GM18517 (cell line): ENCODE measurements at regions not wholly inside any gene's neighbourhood (a gene's known extent, or its start where the extent isn't known, plus 50 kb on each side); places are given as distances from the start of the nearest gene placed in this dataset.
"Not testable (repeated sequence)": the region's sequence is repeated elsewhere in the genome, so short reads cannot be mapped to it uniquely, and the experiment has no call there.

ENCODE experiments used
- ATAC-seq: cut with Tn5 transposase; IDR thresholded peaks from one replicate; pipeline ENCODE4 v1.9.1; 2021; ENCODE audit warnings: mild to moderate bottlenecking, moderate library complexity; ENCODE audit not compliant: unreplicated experiment

- ATAC-seq, result no peak
Observed at GRCh38 chr5:35561396-35561795, 56.3 kb upstream of the SPEF2 start.

- ATAC-seq, result no peak
Observed at GRCh38 chr5:35557748-35558147, 59.9 kb upstream of the SPEF2 start.

- ATAC-seq, result no peak
Observed at GRCh38 chr5:35557199-35557598, 60.5 kb upstream of the SPEF2 start.

GRCh38 chr5:35554016-35554415 lies 63.6 kb upstream of the SPEF2 start:
- ATAC-seq, result no peak

DNA sequence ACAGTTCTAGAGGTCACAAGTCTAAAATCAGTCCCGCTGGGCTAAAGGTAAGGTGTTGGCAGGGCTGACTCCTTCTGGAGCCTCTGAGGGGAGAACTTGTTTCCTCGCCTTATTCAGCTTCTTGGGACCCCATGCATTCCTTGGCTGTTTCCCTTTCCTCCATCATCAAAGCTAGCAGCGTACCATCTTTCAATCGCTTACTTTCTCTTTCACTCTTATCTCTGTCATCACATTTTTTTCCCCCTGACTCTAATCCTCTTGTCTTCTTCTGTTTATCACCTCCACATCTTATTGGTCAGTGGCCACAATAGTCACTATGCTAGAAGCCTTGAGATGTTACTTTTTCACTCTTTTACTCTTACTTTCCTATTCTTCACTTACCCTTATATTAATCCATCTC lies 72.5 kb upstream of the SPEF2 start:
- no peak for ATAC-seq

- no peak for ATAC-seq
Observed at GRCh38 chr5:35543408-35543807, 74.3 kb upstream of the SPEF2 start.

GRCh38 chr5:35540002-35540401 lies 77.7 kb upstream of the SPEF2 start:
- ATAC-seq, result no peak

DNA sequence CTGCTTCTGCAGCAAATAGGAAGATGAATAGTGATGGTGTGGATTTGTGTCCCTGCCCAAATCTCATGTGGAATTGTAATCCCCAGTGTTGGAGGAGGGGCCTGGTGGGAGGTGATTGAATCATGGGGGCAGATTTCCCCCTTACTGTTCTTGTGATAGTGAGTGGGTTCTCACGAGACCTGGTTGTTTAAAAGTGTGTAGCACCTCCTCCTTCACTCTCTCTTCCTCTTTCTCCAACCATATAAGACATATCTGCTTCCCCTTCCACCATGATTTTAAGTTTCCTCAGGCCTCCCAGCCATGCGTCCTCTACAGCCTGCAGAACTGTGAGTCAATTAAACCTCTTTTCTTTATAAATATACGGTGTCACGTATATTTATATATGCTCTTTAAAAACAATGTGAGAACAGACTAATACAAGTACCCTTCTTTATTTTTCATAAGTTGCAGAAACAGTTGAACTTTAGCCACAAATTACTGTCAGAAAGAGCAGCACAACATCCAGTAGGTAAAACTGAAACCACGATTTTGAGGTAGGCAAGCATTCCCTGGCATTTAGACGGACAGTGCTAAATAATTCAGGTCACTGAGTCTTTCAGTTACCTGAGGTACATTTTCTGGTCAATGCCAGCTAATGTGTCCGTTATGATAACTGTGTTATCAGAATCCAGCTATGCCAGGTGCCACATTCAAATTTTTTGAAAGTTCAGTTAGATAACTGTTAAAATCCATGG lies 79.3 kb upstream of the SPEF2 start:
- no peak for ATAC-seq

DNA sequence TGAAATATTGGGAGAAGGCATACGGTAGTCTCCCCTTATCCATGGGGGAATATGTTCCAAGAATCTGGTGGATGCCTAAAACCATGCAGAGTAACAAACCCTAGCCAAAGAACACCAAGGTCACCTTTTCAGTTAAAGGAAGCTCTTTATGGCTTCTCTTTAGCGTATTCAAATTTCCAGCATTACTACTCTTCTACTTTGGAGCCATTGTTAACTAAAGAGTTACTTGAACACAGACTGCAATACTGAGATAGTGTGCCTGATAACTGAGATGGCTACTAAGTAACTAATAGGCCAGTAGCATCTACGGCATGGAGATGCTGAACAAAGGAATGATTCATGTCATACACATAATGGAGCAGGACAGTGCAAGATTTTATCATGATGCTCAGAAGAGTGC lies 84.5 kb upstream of the SPEF2 start:
- ATAC-seq, result no peak

GRCh38 chr5:35531553-35531952 lies 86.1 kb upstream of the SPEF2 start:
- not testable (repeated sequence) for ATAC-seq

DNA sequence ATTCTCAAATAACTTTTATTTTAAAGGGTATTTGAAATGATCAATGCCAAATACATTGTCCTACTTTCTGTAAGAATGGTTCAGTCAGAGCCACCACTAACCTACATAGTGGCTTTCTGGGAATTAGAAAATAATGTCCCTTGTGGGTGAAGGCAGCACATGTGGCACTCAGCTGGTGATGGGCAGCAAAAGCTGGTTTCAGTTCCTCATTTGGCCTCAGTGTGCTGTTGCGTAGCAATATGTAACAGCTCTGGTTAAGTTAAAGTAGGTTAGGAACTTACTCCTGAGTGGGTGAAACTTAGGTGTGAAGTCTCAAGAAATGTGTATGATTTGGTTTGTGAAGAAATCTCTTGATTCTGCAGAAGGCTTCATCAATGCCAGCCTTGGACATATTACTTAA lies 99.6 kb upstream of the SPEF2 start:
- peak; percentile 100 for ATAC-seq

- no peak for ATAC-seq
Observed at GRCh38 chr5:35516271-35516670, 101.4 kb upstream of the SPEF2 start.

GRCh38 chr5:35513612-35514011 lies 104.1 kb upstream of the SPEF2 start:
- ATAC-seq, result no peak

GRCh38 chr5:35502206-35502605 lies 115.5 kb upstream of the SPEF2 start:
- ATAC-seq, result no peak

DNA sequence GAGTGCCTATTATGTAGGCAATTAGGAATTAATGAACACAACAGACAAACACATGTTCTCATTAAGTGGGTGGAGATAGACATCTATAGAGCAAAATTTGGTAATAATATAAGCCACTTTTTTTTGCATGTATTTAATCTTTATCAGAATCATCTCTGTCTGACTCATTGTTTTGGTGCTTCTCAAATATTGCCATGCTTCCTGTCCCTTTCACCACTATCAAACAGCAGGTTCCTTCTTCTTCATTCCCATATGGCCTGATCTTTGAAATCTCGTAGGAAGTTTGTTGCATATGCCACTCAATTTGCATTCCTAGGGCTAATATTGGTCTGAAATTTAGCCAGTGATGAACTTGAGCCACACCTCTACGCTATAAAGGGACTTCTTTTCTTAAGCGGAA lies 128.9 kb upstream of the SPEF2 start:
- no peak for ATAC-seq

- no peak for ATAC-seq
Observed at GRCh38 chr5:35488055-35488454, 129.6 kb upstream of the SPEF2 start.

DNA sequence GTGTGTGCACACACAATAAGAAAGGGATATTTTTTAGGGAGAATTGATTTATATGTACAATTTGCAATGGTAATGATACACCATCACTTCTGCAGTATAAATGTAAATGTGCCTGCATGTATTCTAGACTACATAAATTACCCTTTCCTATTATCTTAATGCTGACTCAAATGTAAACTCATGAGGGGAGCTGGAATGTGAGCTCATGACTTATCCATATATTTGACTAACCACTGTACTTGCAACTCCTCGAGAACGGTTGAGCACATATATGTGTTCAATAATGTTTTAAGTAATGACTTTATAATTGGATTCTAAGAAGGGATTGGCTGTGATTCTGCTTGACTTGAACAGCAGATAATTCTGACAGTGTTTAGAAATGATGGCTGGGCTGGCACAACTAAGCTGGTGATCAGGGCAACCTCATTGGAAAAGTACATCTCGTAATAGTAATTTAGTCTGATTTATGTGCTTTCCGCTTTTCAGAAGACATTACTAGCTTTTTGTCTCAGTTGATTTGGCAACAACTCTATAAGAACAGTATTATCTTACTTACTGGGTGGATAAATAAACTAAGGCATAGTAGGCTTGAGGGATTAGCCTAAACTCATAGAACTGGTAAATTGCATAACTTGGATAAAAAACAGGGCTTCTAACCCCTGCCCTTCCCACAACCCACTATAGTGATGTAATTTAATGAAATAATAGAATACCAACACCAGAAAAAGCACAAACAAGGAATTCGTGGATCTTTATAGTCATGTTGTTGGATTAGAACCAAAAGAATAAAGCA lies 130.2 kb upstream of the SPEF2 start:
- ATAC-seq, result no peak

DNA sequence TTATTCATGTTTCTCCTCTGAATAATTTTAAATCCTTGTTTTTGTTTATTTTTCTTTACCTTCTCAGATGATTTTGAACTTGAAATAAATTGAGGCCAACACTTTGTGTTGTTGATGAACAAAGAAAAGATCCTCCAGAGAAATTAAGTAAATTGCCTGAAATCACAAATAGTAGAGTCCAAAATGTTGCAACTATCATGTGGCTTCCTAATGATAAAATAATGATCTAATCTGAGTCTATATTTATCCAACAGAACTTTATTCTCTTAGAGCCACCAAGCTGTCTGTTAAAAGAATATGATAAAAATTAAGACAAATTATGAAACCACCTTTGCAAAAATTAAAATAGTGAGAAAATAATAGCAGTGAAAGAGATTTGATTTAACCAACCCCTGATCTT lies 132.2 kb upstream of the SPEF2 start:
- no peak for ATAC-seq

DNA sequence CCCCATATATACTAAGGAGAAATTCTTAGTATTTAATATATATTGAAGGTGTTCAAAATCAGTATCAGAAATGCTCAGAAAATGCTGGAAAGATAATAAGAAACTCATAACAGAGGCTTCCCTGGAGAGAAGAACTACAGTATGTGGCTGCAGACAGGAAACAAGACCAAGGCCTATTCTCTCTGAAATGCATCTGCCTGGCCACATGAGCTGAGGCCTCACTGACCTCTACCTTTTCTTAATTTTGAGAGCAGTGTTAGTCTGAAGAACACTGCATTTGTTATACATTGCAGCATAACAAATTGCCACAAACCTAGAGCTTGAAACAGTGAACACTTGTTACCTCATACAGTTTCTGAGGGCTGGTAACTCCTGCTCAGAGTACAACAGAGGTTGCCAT lies 133.4 kb upstream of the SPEF2 start:
- no peak for ATAC-seq

GRCh38 chr5:35483780-35484179 lies 133.9 kb upstream of the SPEF2 start:
- ATAC-seq, result no peak

- ATAC-seq, result no peak
Observed at GRCh38 chr5:35483191-35483590, 134.5 kb upstream of the SPEF2 start.

- ATAC-seq, result no peak
Observed at GRCh38 chr5:35482167-35482755, 135.4 kb upstream of the SPEF2 start.
